Subcutaneous abdominal adipose tissue (tissue), 5 donors: ENCODE measurements at regions not wholly inside any gene's neighbourhood (a gene's known extent, or its start where the extent isn't known, plus 50 kb on each side); places are given as distances from the start of the nearest gene placed in this dataset.

Source experiments
- H3K27ac ChIP-seq: one replicate; pipeline ENCODE4 v1.7.0; 2013; ENCODE audit warnings: low read depth, mild to moderate bottlenecking, inconsistent platforms, low read length, moderate library complexity
- H3K27me3 ChIP-seq, 5 donors: one replicate each; pipeline ENCODE4 v1.7.0; 2013; ENCODE audit warnings: low read length in 5 of 5, inconsistent platforms in 1 of 5; ENCODE audit not compliant: control insufficient read depth in 5 of 5, insufficient read depth in 4 of 5
- H3K36me3 ChIP-seq, 5 donors: one replicate each; pipeline ENCODE4 v1.7.0; 2013; ENCODE audit warnings: low read length in 5 of 5; ENCODE audit not compliant: control insufficient read depth in 5 of 5, insufficient read depth in 5 of 5
- H3K4me1 ChIP-seq, 5 donors: one replicate each; pipeline ENCODE4 v1.7.0; 2013; ENCODE audit warnings: low read length in 5 of 5, mild to moderate bottlenecking in 3 of 5, moderate library complexity in 1 of 5; ENCODE audit not compliant: control insufficient read depth in 5 of 5, insufficient read depth in 5 of 5
- H3K4me3 ChIP-seq, 5 donors: one replicate each; pipeline ENCODE4 v1.7.0; 2013; ENCODE audit warnings: low read length in 5 of 5, low read depth in 1 of 5
- H3K9ac ChIP-seq, 5 donors: one replicate each; pipeline ENCODE4 v1.7.0; 2013; ENCODE audit warnings: low read length in 5 of 5, mild to moderate bottlenecking in 4 of 5, moderate library complexity in 3 of 5
- H3K9me3 ChIP-seq, 5 donors: one replicate each; pipeline ENCODE4 v1.7.0; 2013; ENCODE audit warnings: low read length in 5 of 5; ENCODE audit not compliant: control insufficient read depth in 5 of 5
- donor health status: healthy.
- donor health status: healthy.
- donor health status: healthy.
- donor health status: healthy.
- donor health status: healthy.

DNA sequence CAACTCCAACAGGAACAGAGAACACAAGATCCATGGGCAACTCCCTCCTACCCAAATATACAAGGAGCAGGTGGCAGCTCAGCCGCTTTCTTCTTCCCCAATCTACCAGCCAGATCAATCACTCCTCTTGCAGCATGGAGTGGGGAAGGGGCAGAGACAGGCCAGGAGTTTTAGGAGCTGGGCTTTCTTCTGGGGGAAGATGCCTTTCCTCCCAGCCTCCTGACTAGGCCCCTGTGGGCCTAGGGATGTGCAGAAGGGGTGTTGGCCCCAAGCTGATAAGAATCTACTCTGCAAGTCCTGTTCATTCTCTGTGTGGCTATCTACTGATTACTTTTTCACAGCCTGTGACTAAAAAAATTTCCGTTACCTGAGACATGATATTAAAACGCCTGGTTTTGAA, 189.0 kb downstream of the BCAS1 start:
- no peak overlapping the region for H3K4me3 ChIP-seq
- no peaks in the 10 kb centered on the region for H3K9me3 ChIP-seq
- H3K36me3 ChIP-seq: no peaks in the 10 kb centered on the region
- no peak overlapping the region for H3K27ac ChIP-seq
- H3K4me1 ChIP-seq: peaks cover 0 to 13% (median 0%) of the 10 kb centered on the region in 5 donors
- H3K27me3 ChIP-seq: no peaks in the 10 kb centered on the region
- no peak overlapping the region for H3K9ac ChIP-seq

DNA sequence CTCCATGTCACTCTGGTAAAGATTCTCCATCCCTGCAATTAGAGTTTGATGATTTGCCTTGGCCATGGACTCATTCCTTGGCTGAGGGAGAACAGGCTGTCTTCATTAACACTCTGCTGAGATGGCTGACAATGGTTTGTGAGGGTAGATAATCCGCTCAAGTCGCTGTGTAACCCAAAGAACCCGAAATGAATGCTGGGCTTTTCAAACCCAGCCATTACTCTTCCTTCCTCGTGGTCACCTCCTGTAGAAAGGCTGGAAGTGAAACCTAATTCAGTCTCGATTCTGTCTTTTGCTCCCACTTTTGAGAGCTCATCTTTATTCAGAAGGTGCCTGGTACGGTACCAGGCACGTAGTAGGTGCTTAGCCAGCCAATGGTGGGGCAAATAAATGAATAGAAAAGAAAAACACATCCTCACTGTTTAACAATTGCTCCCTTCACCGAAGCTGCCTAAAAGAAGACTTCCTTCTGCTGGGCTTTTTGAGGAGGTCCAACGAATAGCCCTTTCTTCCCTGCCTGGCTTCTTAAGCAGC, 190.2 kb downstream of the BCAS1 start:
- H3K4me1 ChIP-seq: peaks cover 0 to 13% (median 0%) of the 10 kb centered on the region in 5 donors
- no peaks in the 10 kb centered on the region for H3K9me3 ChIP-seq
- no peak overlapping the region for H3K9ac ChIP-seq
- H3K36me3 ChIP-seq: no peaks in the 10 kb centered on the region
- no peak overlapping the region for H3K27ac ChIP-seq
- no peak overlapping the region for H3K4me3 ChIP-seq
- H3K27me3 ChIP-seq: no peaks in the 10 kb centered on the region

DNA sequence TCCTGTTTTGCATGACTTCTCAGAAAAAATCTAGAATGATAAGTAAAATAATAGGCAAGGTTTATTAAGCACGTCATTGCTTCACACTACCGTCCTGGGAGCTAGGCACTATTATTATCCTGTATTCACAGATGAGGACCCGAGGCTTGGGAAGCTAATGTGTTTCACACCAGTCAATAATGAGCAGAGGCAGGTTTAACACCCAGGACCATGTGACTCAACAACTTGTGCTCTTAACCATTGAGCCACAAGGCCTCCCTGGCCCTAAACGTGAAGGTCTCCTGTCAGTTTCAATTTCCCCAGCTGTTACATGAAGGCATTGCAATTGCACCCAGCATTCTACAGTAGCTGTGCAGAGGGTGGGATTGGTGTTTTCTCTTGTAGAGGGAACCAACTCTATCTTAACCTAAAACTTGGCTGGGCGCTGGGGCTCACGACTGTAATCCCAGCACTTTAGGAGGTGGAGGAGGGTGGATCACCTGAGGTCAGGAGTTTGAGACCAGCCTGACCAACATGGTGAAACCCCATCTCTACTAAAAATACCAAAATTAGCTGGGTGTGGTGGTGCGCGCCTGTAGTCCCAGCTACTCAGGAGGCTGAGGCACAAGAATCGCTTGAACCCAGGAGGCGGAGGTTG, 191.2 kb downstream of the BCAS1 start:
- no peak overlapping the region for H3K4me3 ChIP-seq
- H3K36me3 ChIP-seq: no peaks in the 10 kb centered on the region
- no peaks in the 10 kb centered on the region for H3K9me3 ChIP-seq
- no peak overlapping the region for H3K9ac ChIP-seq
- peaks cover 0 to 6% (median 0%) of the 10 kb centered on the region in 5 donors for H3K4me1 ChIP-seq
- H3K27me3 ChIP-seq: no peaks in the 10 kb centered on the region
- H3K27ac ChIP-seq: no peak overlapping the region

DNA sequence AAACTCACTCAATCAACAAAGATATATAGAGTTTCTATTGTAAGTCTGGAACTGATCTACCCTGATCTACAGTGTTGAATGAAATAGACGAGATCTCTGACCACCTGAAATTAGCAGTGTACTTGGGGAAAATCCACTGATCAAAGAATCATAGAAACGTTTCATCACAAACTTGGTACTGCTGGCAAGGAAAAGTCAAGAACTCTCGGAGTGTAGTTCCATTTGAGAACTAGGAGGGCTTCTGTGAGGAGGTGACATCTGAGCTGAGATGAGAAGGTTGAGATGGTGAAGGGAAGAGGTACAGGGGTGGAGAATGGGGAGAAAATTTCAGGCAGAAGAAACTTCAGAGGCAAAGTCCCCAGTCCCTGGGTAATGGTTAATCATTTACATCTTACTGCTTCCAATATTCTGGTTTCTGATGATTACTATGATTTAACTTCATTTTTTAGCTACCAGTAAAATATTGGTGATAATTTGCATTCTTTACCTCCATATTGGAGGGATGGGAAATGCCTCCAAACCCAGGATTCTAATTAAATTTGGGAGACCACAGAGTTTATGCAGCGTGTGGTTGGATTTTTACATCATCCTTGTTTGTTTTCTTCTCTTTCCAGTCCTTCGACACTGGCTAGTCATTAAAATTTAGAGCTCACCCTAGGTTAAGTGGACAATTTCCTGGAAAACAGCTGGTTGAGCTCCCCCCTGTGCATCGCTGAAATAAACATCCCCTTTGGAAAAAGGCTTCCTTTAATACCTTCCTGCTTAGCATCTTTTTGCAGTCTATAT, 191.9 kb downstream of the BCAS1 start:
- H3K36me3 ChIP-seq: no peaks in the 10 kb centered on the region
- H3K27ac ChIP-seq: no peak overlapping the region
- H3K4me1 ChIP-seq: peaks cover 0 to 4% (median 0%) of the 10 kb centered on the region in 5 donors
- H3K9ac ChIP-seq: no peak overlapping the region
- no peak overlapping the region for H3K4me3 ChIP-seq
- H3K9me3 ChIP-seq: no peaks in the 10 kb centered on the region
- no peaks in the 10 kb centered on the region for H3K27me3 ChIP-seq

DNA sequence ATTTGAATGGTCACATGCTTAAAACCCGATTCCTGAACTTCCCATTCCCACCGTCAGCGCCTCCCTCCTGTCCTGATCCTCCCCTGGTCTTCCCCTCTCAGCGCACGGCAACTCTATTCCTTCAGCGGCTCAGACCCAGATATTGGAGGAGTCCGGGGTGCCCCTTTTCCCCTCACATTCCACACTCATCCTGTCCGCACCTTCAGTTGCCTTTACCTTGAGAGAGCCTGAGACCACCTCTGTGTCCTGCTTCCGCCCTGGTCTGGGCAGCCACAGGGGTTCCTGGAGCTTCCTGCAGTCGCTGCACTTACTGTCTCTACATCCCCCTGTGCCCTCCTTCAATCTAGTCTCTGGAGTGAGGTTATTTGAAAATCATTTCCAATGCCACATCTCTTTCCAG, 193.4 kb downstream of the BCAS1 start:
- no peaks in the 10 kb centered on the region for H3K9me3 ChIP-seq
- H3K4me1 ChIP-seq: peaks cover 0 to 12% (median 0%) of the 10 kb centered on the region in 5 donors
- no peaks in the 10 kb centered on the region for H3K27me3 ChIP-seq
- no peak overlapping the region for H3K27ac ChIP-seq
- H3K36me3 ChIP-seq: no peaks in the 10 kb centered on the region
- H3K4me3 ChIP-seq: no peak overlapping the region
- no peak overlapping the region for H3K9ac ChIP-seq

DNA sequence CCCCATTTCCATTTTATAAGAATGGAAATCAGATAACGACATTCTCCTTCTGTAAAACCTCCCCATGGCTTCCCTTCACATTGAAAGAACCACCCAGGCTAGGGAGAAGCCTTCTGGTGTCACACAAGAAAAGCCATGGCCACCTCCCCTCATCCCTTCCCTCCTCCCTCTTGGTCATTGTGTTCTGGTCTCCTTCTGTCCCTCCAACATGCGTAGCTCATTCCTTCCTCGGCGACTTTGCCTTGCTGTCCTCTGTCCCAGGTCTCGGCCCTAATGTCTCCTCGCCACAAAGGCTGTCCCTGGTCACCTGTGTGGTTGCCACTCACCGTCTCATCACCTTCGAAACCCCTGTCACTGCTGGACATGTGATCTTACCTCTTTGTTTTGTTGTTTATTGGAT, 193.9 kb downstream of the BCAS1 start:
- Histone ChIP-seq H3K4me3 (no peak overlapping the region), H3K36me3 (no peaks in the 10 kb centered on the region), H3K9me3 (no peaks in the 10 kb centered on the region), H3K9ac (no peak overlapping the region), H3K27ac (no peak overlapping the region), H3K27me3 (no peaks in the 10 kb centered on the region), H3K4me1 (peaks cover 0 to 12% (median 0%) of the 10 kb centered on the region in 5 donors)

DNA sequence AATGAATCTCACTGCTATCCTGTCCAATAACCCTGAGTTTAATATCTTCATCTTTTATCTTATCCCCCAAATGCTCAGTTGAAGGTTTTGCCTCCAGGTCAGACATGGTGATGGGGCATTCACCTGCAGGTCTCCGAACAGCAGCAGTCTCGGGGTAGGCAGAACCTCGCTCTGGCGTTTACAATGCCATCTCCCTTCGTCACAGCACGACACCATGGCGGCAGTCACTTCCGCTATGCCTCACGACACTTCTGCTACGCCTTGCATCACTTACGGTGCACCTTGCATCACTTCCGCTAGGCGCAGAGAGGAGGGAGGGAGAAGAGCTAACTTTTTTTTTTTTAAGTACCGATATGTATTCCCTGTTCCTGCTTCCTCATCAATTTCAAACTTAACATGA, 194.9 kb downstream of the BCAS1 start:
- Histone ChIP-seq H3K9ac (no peak overlapping the region), H3K36me3 (no peaks in the 10 kb centered on the region), H3K9me3 (no peaks in the 10 kb centered on the region), H3K27me3 (no peaks in the 10 kb centered on the region), H3K4me3 (peak overlapping the region in 1 of 5 donors; percentile 25), H3K27ac (no peak overlapping the region), H3K4me1 (peaks cover 0 to 12% (median 0%) of the 10 kb centered on the region in 5 donors)

DNA sequence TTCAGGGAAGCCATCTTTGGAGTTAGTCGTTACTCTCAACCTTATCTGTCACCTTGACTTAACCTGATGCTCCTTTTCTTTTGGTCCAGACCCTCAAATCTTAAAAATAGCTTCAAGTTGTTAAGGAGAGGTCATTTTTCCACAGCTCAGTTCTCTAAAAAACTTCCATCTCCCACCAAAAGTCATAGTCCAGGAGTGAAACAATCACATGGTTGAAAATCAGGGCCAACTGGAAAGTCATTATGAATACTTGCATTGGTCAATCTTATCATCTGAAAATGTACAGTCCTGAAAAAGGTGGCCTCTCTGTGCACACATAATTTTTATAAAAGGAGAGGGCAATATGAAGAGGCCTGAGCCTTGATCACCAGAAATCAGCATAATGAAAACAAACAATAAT, 195.7 kb downstream of the BCAS1 start:
- H3K4me1 ChIP-seq: peaks cover 0 to 12% (median 1%) of the 10 kb centered on the region in 5 donors
- H3K27me3 ChIP-seq: no peaks in the 10 kb centered on the region
- H3K36me3 ChIP-seq: no peaks in the 10 kb centered on the region
- no peak overlapping the region for H3K9ac ChIP-seq
- no peaks in the 10 kb centered on the region for H3K9me3 ChIP-seq
- no peak overlapping the region for H3K4me3 ChIP-seq
- H3K27ac ChIP-seq: no peak overlapping the region

DNA sequence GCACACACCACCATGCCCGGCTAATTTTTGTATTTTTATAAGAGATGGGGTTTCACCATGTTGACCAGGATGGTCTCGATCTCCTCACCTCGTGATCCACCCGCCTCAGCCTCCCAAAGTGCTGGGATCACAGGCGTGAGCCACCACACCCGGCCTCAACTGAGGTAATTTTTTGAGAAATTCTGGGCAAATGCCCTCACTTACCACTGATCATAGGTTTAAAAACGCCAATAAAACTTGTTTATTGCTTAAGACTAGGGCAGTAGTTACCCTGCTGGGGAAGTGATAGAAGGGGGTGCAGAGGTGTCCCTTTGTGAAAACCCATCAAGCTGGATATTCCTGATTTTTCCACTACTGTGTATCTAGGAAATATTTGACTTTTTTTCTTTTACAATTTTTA, 196.3 kb downstream of the BCAS1 start:
- Histone ChIP-seq H3K4me1 (peaks cover 0 to 14% (median 5%) of the 10 kb centered on the region in 5 donors), H3K4me3 (no peak overlapping the region), H3K9me3 (no peaks in the 10 kb centered on the region), H3K27ac (no peak overlapping the region), H3K9ac (no peak overlapping the region), H3K36me3 (no peaks in the 10 kb centered on the region), H3K27me3 (no peaks in the 10 kb centered on the region)

DNA sequence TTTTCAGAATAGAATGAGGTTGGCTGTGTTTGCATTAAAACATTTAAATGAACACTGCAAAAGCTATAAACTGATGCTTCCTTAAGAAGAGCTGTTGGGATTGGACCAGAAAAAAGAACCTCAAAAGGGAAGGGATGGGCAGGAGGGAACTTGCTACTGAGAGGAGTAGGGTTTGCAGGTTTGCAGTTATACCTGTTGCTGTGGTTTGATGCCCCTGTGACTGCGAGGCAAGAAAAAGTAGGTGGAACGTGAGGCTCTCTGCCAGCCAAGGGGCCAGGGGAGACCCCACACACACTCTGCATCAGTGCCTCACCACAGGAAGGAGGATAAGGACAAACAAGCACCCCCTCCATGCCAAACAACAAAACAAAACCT, 197.2 kb downstream of the BCAS1 start:
- no peak overlapping the region for H3K4me3 ChIP-seq
- no peak overlapping the region for H3K9ac ChIP-seq
- H3K27me3 ChIP-seq: no peaks in the 10 kb centered on the region
- peaks cover 0 to 12% (median 5%) of the 10 kb centered on the region in 5 donors for H3K4me1 ChIP-seq
- no peaks in the 10 kb centered on the region for H3K9me3 ChIP-seq
- H3K27ac ChIP-seq: no peak overlapping the region
- H3K36me3 ChIP-seq: no peaks in the 10 kb centered on the region
